ENCODE measurements at regions not wholly inside any gene's neighbourhood (a gene's known extent, or its start where the extent isn't known, plus 50 kb on each side); places are given as distances from the start of the nearest gene placed in this dataset.

DNA sequence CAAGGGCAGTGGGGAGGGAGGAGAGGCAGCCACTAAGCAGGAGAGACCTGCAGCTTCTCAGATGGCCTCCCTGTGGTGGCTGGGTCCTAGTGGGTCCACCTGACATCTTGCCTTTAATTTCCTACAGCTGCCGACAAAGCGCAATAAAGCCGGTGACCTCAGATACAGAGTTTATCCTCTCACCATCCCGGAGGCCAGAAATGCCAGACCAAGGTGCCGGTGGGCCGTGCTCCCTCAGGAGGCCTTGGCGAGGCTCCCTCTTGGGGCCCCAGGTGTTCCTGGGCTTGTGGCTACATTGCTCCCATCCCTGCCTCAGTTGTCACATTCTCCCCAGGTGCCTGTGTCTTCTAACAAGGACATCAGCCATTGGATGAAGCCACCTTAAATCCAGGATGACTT lies 103.0 kb downstream of the ADRA2C start:
- WGBS, 4 donors, result 88 to 93% (median 89%) methylated on average over 6 to 7 of the region's 7 CpGs; no CpG with 5 or more reads in 1 of the 4 donors
- no peaks in the 10 kb centered on the region for H3K4me1 ChIP-seq (replicated peaks in 1 of 2)
- H3K4me3 ChIP-seq, result no peak overlapping the region
- intact Hi-C loops (cut with DNase I), result no loop called here
- no peaks in the 10 kb centered on the region for H3K36me3 ChIP-seq (replicated peaks in 1 of 2)
- no peak overlapping the region for H3K27ac ChIP-seq
- H3K27me3 ChIP-seq, result peaks cover 28% of the 10 kb centered on the region
- no peaks in the 10 kb centered on the region for H3K9me3 ChIP-seq (replicated peaks in 1 of 3)
- DNase-seq, result peak in 1 of 7 donors; percentile 3
- TF ChIP-seq, protein P1, sequence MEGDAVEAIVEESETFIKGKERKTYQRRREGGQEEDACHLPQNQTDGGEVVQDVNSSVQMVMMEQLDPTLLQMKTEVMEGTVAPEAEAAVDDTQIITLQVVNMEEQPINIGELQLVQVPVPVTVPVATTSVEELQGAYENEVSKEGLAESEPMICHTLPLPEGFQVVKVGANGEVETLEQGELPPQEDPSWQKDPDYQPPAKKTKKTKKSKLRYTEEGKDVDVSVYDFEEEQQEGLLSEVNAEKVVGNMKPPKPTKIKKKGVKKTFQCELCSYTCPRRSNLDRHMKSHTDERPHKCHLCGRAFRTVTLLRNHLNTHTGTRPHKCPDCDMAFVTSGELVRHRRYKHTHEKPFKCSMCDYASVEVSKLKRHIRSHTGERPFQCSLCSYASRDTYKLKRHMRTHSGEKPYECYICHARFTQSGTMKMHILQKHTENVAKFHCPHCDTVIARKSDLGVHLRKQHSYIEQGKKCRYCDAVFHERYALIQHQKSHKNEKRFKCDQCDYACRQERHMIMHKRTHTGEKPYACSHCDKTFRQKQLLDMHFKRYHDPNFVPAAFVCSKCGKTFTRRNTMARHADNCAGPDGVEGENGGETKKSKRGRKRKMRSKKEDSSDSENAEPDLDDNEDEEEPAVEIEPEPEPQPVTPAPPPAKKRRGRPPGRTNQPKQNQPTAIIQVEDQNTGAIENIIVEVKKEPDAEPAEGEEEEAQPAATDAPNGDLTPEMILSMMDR (IDR thresholded peaks at IDR 0.05), result no peak

DNA sequence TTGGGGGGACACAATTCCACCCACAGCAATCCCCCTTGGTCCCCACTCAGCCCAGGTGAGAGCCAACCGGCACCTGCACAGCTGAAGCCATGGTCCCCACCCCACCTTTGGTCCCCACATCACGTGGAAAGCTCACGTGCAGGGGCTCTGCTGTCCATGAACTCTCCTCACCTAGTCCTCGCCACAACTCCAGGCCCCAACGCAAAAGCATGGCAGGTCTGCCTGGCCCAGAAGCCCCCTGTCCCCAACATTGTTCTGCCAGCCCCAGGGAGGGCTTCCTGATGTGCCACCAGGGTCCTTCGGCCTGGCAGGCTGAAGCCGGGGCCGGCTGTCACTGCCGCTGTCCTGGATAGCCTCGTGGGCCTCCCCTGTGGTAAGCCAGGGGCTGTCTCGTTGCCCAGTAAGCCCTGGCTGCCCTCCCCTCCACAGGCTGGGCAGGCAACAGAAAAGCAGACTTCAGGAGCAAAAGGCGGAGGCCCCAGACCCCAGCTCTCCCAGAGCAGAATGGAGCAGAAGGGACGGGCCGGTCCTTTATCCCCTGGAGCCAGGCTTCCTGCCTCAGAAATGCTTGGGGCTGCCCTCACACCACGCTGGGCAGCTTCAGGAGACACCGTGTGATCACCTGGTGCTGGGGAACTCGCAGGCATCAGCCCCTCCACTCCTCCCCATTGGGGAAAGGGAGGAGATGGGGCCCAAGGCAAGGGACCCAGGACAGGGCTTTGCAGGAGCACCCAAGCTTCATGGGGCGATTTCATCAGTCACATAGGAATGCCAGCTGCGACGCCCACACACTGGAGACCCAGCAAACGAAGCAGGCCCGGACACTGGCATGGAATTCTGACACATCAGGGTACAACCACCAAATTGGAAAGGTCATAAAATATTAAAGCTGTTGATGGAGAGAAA lies 103.7 kb downstream of the ADRA2C start:
- H3K4me3 ChIP-seq, result no peak overlapping the region
- H3K4me1 ChIP-seq (replicated peaks in 1 of 2), result no peaks in the 10 kb centered on the region
- intact Hi-C loops (cut with DNase I), result no loop called here
- no peak for TF ChIP-seq POLR2A (IDR thresholded peaks at IDR 0.05)
- TF ChIP-seq, protein P1 (IDR thresholded peaks at IDR 0.05), result no peak
- no peak overlapping the region for H3K27ac ChIP-seq
- DNase-seq, result peak in 1 of 7 donors; percentile 12
- WGBS, 4 donors, result 77 to 82% (median 80%) methylated on average over 13 to 22 of the region's 22 CpGs
- no peaks in the 10 kb centered on the region for H3K9me3 ChIP-seq (replicated peaks in 1 of 3)
- no peaks in the 10 kb centered on the region for H3K36me3 ChIP-seq (replicated peaks in 1 of 2)
- H3K27me3 ChIP-seq, result peaks cover 28% of the 10 kb centered on the region

- intact Hi-C loops (cut with DNase I), result no loop called here
- H3K36me3 ChIP-seq (replicated peaks in 1 of 2), result no peaks in the 10 kb centered on the region
- WGBS, 4 donors, result 79 to 85% (median 85%) methylated on average over 9 of the region's 9 CpGs
- no peak overlapping the region for H3K27ac ChIP-seq
- H3K27me3 ChIP-seq, result peaks cover 28% of the 10 kb centered on the region
- DNase-seq, result peak in 1 of 7 donors; percentile 0
- no peaks in the 10 kb centered on the region for H3K9me3 ChIP-seq (replicated peaks in 1 of 3)
- H3K4me1 ChIP-seq (replicated peaks in 1 of 2), result no peaks in the 10 kb centered on the region
- TF ChIP-seq POLR2A (IDR thresholded peaks at IDR 0.05), result no peak
- TF ChIP-seq, protein P1 (IDR thresholded peaks at IDR 0.05), result no peak
- H3K4me3 ChIP-seq, result no peak overlapping the region
These were observed 104.4 kb downstream of the ADRA2C start for GRCh38 chr4:3870567-3870962.

DNA sequence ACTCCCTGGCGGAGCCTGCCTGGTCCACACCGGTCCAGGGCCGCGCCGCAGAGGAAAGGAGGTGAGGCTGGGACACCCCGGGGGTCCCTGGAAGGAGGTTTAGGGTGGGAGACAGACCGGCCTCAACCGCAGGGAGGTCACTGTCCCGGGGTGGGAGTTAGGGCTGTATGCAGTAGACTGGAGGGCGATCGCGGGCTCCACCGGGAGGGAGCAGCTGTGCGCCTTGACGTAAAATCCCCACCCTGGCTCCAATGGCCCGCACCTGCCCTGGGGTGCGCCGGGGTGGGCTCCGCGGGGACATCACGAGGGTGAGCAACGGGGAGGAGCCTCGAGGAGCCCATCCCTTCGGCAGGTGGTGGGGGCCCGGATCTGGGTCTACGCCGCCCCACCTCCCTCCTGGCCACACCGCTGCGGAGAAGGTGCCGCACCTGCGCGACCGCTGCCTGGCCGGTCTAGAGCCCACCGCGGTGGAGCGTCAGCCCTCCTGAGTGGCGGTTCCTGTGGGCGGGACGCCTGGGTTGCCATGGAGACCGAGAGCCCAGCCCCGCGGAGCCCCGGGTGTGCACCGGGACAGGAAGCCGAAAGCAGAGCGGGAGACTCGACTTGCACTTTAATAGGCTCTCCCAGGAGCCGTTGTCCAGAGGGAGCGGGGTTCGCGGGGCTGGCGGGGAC lies 105.1 kb downstream of the ADRA2C start:
- peaks cover 28% of the 10 kb centered on the region for H3K27me3 ChIP-seq
- no peak overlapping the region for H3K4me3 ChIP-seq
- H3K9me3 ChIP-seq (replicated peaks in 1 of 3), result no peaks in the 10 kb centered on the region
- H3K36me3 ChIP-seq (replicated peaks in 1 of 2), result no peaks in the 10 kb centered on the region
- H3K4me1 ChIP-seq (replicated peaks in 1 of 2), result no peaks in the 10 kb centered on the region
- H3K27ac ChIP-seq, result no peak overlapping the region
- peak in 1 of 7 donors; percentile 18 for DNase-seq
- no peak for TF ChIP-seq POLR2A (IDR thresholded peaks at IDR 0.05)
- TF ChIP-seq, protein P1 (IDR thresholded peaks at IDR 0.05), result no peak
- intact Hi-C loops (cut with DNase I), result no loop called here
- 6 to 16% (median 7%) methylated on average over 18 to 53 of the region's 53 CpGs for WGBS, 4 donors
